ENCODE measurements at regions not wholly inside any gene's neighbourhood (a gene's known extent, or its start where the extent isn't known, plus 50 kb on each side); places are given as distances from the start of the nearest gene placed in this dataset.

DNA sequence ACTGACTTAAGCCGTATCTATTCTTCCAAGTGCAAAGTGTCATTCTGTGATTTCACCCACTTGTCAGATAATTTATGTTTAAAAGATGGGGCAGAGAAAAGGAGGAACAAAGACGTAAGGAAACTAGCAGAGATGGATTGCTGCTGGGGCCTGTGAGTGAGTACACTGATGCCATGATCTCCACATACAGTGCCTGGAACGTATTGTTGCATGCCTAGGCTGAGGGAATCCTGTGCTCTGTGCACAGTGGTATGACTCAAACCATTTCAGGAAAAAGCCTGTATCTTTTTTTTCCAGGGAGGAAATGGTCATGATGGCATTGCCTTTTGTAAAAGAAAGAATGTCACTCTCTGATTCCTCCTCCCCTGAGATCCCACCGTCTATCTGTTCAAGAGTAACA is 359.5 kb upstream of the ADAMTS16 start:
- Histone ChIP-seq H3K36me3 (no peaks in the 10 kb centered on the region), H3K27ac (no peak overlapping the region), H3K9me3 (replicated peaks) (peaks cover 6% of the 10 kb centered on the region; the same call in 1 of the 2 replicates), H3K4me1 (replicated peaks) (no peaks in the 10 kb centered on the region), H3K27me3 (replicated peaks) (no peaks in the 10 kb centered on the region), H3K4me3 (no peak overlapping the region)
- DNase-seq (ENCODE audit: low read depth in 1 of 2, low spot score in 2 of 2): no peak

DNA sequence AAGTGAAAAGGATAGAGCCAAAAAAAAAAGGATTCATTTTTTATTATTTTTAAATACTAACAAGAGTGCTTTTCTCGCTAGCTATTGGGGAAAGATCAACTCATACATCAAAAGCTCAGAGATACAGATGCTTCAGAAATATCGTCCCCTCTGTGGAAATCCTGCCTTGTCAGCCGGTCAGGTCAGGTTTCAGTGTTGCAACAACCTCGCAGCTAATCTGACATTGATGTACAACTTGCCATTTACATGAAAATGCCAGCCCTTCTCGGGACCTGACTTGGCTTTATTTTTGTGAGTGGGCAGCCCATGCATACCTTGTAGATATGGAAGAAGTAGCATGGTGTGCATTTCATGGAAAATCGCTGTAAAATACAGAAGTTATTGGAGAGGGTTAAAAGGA is 358.8 kb upstream of the ADAMTS16 start:
- Histone ChIP-seq H3K4me3 (no peak overlapping the region), H3K27me3 (replicated peaks) (no peaks in the 10 kb centered on the region), H3K4me1 (replicated peaks) (no peaks in the 10 kb centered on the region), H3K9me3 (replicated peaks) (peaks cover 6% of the 10 kb centered on the region; the same call in 1 of the 2 replicates), H3K27ac (no peak overlapping the region), H3K36me3 (no peaks in the 10 kb centered on the region)
- DNase-seq (ENCODE audit: low read depth in 1 of 2, low spot score in 2 of 2): no peak

GRCh38 chr5:4785971-4786370 is 354.2 kb upstream of the ADAMTS16 start:
- Histone ChIP-seq H3K27ac (no peak overlapping the region), H3K36me3 (no peaks in the 10 kb centered on the region), H3K27me3 (replicated peaks) (no peaks in the 10 kb centered on the region), H3K4me1 (replicated peaks) (no peaks in the 10 kb centered on the region), H3K9me3 (replicated peaks) (peaks cover 6% of the 10 kb centered on the region; the same call in 1 of the 2 replicates), H3K4me3 (no peak overlapping the region)
- DNase-seq (ENCODE audit: low read depth in 1 of 2, low spot score in 2 of 2): no peak

DNA sequence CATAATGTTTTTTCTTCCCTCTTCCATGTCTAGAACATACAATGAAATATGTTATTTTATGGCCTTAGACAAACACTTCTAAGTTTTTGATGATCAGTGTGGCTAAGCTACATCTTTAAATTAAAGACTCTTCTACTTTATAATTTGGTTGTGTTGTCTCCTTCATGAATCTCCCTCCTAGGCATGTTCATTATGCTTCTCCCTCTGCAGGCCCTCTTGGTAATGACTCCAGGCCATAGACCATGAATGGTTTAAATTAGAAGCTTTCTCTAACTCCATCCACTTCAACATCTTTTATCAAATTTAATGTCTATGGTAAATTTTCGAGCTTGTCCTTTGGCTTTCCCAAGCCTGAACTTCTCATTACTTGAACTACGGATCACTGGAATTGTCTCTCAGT is 342.7 kb upstream of the ADAMTS16 start:
- H3K4me1 ChIP-seq (replicated peaks): no peaks in the 10 kb centered on the region
- no peak overlapping the region for H3K4me3 ChIP-seq
- H3K27ac ChIP-seq: no peak overlapping the region
- DNase-seq (ENCODE audit: low read depth in 1 of 2, low spot score in 2 of 2): no peak
- no peaks in the 10 kb centered on the region for H3K27me3 ChIP-seq (replicated peaks)
- H3K9me3 ChIP-seq (replicated peaks): no peaks in the 10 kb centered on the region
- H3K36me3 ChIP-seq: no peaks in the 10 kb centered on the region

GRCh38 chr5:4802044-4802443 is 338.1 kb upstream of the ADAMTS16 start:
- Histone ChIP-seq H3K4me3 (no peak overlapping the region), H3K9me3 (replicated peaks) (no peaks in the 10 kb centered on the region; the same call in 1 of the 2 replicates), H3K36me3 (no peaks in the 10 kb centered on the region), H3K4me1 (replicated peaks) (no peaks in the 10 kb centered on the region), H3K27me3 (replicated peaks) (no peaks in the 10 kb centered on the region), H3K27ac (no peak overlapping the region)
- DNase-seq (ENCODE audit: low read depth in 1 of 2, low spot score in 2 of 2): peak in 1 of 2 experiments; percentile 15

DNA sequence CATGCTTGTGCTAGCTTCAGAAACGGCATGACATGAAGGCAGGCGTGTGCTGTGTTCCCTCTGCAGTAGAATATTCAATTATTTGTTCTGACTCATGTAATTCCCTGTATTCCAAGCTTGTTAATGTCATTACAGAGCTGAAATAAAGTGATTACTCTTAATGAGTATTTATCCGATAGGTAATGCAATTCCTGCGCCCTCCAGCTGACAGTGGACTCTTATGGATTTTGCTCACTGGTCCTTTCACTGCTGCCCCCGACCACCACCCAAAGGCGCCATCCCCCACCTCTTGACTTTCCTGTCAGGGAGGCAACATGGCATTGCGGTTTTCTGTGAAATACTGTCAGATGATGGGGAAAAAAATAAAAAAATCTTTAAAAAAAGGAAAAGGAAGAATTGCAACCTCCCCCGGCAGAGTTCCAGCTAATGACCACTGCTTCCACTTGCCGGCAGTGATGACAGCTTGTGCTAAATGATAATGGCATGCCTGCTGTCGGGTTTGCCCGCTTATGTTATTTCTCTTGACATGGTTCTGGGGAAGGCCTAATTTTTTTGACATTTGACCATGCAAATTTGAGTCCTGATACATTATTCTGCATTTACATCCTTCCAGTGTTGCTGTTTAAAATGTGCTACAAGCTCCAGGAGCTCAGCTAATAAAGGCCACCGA is 335.3 kb upstream of the ADAMTS16 start:
- Histone ChIP-seq H3K9me3 (replicated peaks) (no peaks in the 10 kb centered on the region; the same call in 1 of the 2 replicates), H3K4me1 (replicated peaks) (no peaks in the 10 kb centered on the region), H3K36me3 (no peaks in the 10 kb centered on the region), H3K27me3 (replicated peaks) (no peaks in the 10 kb centered on the region), H3K27ac (no peak overlapping the region), H3K4me3 (no peak overlapping the region)
- no peak for DNase-seq (ENCODE audit: low read depth in 1 of 2, low spot score in 2 of 2)

DNA sequence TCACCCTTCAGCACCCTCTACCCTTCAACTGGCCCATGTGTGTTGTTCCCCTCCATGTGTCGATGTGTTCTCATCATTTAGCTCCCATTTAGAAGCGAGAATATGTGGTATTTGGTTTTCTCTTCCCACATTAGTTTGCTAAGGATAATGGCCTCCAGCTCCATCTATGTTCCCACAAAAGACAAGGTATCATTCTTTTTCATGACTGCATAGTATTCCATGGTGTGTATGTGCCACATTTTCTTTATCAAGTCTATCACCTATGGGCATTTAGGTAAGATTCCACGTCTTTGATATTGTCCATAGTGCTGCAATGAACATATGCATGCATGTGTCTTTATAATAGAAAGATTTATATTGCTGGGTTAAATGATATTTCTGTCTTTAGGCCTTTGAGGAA is 325.1 kb upstream of the ADAMTS16 start:
- no peak for DNase-seq (ENCODE audit: low read depth in 1 of 2, low spot score in 2 of 2)
- Histone ChIP-seq H3K4me3 (no peak overlapping the region), H3K9me3 (replicated peaks) (no peaks in the 10 kb centered on the region), H3K27ac (no peak overlapping the region), H3K27me3 (replicated peaks) (no peaks in the 10 kb centered on the region), H3K4me1 (replicated peaks) (no peaks in the 10 kb centered on the region), H3K36me3 (no peaks in the 10 kb centered on the region)

DNA sequence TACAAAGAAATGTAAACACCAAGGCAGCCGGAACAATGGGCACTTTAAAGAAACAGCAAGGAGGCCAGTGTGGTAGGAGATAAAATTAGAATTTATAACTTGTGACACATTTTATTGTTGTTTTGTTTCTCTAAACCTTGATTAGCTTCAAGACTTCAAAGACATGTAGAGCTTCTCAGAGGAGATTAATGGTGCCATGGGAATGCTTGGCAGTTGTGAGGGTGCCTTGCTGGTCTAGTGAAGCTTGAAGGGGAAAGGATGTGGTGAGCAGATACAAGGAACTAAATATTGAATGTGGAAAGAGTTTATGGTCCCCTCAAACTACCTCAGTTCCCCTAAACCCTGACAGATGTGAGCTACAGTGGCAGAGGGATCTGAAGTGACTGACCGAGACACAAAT is 322.4 kb upstream of the ADAMTS16 start:
- H3K4me1 ChIP-seq (replicated peaks): no peaks in the 10 kb centered on the region
- no peaks in the 10 kb centered on the region for H3K36me3 ChIP-seq
- no peaks in the 10 kb centered on the region for H3K27me3 ChIP-seq (replicated peaks)
- no peak overlapping the region for H3K4me3 ChIP-seq
- H3K27ac ChIP-seq: no peak overlapping the region
- H3K9me3 ChIP-seq (replicated peaks): no peaks in the 10 kb centered on the region
- DNase-seq (ENCODE audit: low read depth in 1 of 2, low spot score in 2 of 2): no peak

DNA sequence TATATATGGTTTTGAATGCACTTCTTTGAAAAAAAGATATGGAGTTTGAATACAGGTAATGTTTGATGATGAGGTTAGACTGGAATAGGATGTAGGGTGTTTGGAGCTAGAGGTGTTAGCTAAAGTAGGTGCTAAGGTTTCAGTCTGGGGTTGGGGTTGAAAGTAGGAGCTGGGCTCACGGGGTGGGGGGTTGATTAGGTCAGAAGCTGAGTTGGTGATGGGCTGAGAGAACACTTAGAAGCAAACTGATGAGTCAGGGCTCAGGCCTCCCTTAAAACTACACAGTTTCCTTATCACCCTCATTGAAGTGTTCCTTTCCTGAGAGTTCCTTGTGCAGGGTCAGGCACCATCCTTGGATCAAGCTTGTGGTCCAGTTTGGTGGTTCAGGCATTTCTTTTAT is 308.8 kb upstream of the ADAMTS16 start:
- no peaks in the 10 kb centered on the region for H3K4me1 ChIP-seq (replicated peaks)
- no peaks in the 10 kb centered on the region for H3K27me3 ChIP-seq (replicated peaks)
- H3K36me3 ChIP-seq: no peaks in the 10 kb centered on the region
- H3K27ac ChIP-seq: no peak overlapping the region
- H3K9me3 ChIP-seq (replicated peaks): no peaks in the 10 kb centered on the region
- DNase-seq (ENCODE audit: low read depth in 1 of 2, low spot score in 2 of 2): no peak
- H3K4me3 ChIP-seq: no peak overlapping the region

DNA sequence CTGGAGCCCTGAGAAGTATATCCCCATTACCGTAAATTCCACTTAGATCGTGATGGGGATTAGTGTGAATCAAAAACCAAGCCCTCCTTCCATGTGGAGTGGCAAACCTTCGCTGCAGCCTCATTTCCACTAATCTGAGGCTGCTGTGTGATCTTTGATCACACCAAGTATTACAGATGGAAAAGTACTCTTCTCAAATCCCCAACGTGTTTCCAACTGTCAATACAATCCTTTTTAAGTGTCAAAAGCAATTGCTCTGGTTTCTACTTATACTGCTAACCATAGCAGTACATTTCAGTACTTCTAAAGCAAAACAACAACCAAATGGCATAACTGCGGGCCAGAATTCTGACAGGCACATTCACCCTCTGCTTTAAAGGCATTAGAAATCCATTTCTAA is 307.7 kb upstream of the ADAMTS16 start:
- Histone ChIP-seq H3K4me3 (no peak overlapping the region), H3K27ac (no peak overlapping the region)

DNA sequence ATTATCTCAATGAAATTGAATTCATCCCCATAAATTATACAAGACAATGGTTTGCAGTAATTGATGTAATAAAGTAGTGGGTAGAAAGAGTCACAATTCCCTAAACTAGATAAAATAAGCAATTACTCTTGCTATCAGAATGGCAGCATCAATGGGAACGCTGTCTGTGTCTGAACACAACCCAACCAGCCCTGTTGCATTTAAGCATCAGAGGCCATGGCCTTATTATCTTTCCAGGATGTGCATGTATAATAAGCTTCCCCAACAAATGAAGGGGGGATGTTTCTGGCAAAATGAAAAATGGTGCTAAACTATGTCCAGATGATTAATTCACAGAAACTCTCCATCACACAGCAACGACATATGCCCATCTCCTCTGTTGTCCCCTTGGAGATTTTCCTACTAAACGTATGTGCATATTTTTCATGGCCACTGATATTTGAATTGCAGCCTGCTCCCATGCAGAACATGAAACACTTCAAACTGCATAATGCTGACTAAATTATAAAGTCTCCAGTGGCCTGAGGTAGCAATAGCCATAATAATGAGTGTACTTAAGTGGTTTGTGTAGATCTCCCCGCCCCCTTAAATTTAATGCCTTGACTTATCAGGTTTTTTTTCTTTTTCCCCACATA is 306.9 kb upstream of the ADAMTS16 start:
- Histone ChIP-seq H3K27ac (no peak overlapping the region), H3K9me3 (replicated peaks) (no peaks in the 10 kb centered on the region), H3K27me3 (replicated peaks) (no peaks in the 10 kb centered on the region), H3K4me1 (replicated peaks) (no peaks in the 10 kb centered on the region), H3K36me3 (no peaks in the 10 kb centered on the region), H3K4me3 (no peak overlapping the region)
- no peak for DNase-seq (ENCODE audit: low read depth in 1 of 2, low spot score in 2 of 2)

More for the DNA sequence above, 307.7 kb upstream of the ADAMTS16 start:
- H3K36me3 ChIP-seq: no peaks in the 10 kb centered on the region
- no peak for DNase-seq (ENCODE audit: low read depth in 1 of 2, low spot score in 2 of 2)
- H3K9me3 ChIP-seq (replicated peaks): no peaks in the 10 kb centered on the region
- H3K4me1 ChIP-seq (replicated peaks): no peaks in the 10 kb centered on the region
- H3K27me3 ChIP-seq (replicated peaks): no peaks in the 10 kb centered on the region

GRCh38 chr5:4837489-4838058 is 302.6 kb upstream of the ADAMTS16 start:
- no peak for DNase-seq (ENCODE audit: low read depth in 1 of 2, low spot score in 2 of 2)
- H3K4me3 ChIP-seq: no peak overlapping the region
- H3K36me3 ChIP-seq: no peaks in the 10 kb centered on the region
- no peaks in the 10 kb centered on the region for H3K9me3 ChIP-seq (replicated peaks)
- no peaks in the 10 kb centered on the region for H3K4me1 ChIP-seq (replicated peaks)
- H3K27ac ChIP-seq: no peak overlapping the region
- H3K27me3 ChIP-seq (replicated peaks): no peaks in the 10 kb centered on the region

DNA sequence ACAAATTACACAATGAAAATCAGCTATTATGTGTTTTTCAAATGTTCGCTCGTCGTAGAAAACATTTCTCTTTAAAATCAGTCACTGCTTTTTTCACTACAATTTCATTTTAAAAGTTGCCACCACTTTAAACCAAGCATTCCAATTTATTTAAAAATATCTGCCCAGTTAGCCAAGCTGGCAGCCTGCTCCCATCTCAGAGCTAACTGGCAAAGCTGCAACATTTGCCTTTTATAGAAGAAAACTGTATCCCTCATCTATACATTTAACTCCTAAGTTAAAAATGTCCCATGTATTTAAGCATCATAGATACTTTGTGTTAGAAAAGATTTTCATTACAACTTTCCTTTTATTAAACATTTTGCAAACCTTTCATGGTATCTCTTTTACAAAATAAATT is 294.9 kb upstream of the ADAMTS16 start:
- Histone ChIP-seq H3K36me3 (no peaks in the 10 kb centered on the region), H3K9me3 (replicated peaks) (no peaks in the 10 kb centered on the region), H3K4me3 (no peak overlapping the region), H3K27ac (no peak overlapping the region), H3K27me3 (replicated peaks) (no peaks in the 10 kb centered on the region), H3K4me1 (replicated peaks) (no peaks in the 10 kb centered on the region)
- no peak for DNase-seq (ENCODE audit: low read depth in 1 of 2, low spot score in 2 of 2)

DNA sequence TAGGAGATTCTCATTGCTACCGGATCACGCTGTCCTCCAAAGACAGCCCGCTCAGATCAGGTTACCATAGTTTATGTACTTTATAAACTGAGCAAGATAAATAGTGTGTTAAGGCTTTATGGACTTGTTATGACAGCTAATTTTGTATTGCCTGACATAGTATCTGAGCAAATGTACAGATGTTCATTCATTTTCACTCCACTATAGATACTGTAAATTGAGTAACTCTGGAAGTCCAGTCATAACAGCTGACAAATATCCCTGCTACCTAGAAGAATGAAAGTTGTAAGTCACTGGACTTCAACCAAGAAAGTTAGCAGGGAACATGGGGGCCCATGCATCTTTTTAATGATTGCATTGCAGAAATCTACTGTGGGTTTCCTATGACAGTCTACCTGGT is 292.4 kb upstream of the ADAMTS16 start:
- H3K4me1 ChIP-seq (replicated peaks): no peaks in the 10 kb centered on the region
- H3K36me3 ChIP-seq: no peaks in the 10 kb centered on the region
- H3K27ac ChIP-seq: no peak overlapping the region
- H3K9me3 ChIP-seq (replicated peaks): no peaks in the 10 kb centered on the region
- no peaks in the 10 kb centered on the region for H3K27me3 ChIP-seq (replicated peaks)
- no peak overlapping the region for H3K4me3 ChIP-seq
- DNase-seq (ENCODE audit: low read depth in 1 of 2, low spot score in 2 of 2): no peak
